ENCODE measurements at regions not wholly inside any gene's neighbourhood (a gene's known extent, or its start where the extent isn't known, plus 50 kb on each side); places are given as distances from the start of the nearest gene placed in this dataset.

DNA sequence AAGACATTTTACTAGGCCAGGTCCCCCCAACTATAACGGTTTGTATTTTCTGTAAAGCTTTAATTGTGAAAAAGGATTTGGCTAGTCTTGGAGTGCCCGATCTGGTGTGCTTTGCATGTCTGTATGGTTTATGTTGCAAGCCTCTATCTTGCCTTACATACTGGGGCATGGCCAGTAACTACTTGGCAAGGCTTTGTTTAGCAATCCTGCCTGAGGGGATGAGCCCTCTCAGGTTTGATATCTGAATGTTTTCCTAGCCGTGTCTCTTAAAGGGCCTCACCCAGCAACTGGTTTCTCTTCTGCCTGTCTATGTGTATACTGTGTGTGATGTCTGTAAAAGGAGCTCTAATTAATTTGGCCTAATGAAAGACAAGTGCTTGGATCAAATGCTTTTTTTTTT, 61.3 kb upstream of the SPINK5 start:
- intact Hi-C loops (cut with DNase I; ENCODE audit: low total_unique reads) = no loop called here
- Histone ChIP-seq H3K36me3 (no peaks in the 10 kb centered on the region), H3K27ac (no peak overlapping the region), H3K9me3 (peaks cover 8 to 66% (median 37%) of the 10 kb centered on the region in 8 donors), H3K4me1 (no peaks in the 10 kb centered on the region), H3K4me3 (no peak overlapping the region), H3K27me3 (replicated peaks in 1 of 7) (no peaks in the 10 kb centered on the region)
- DNase-seq = no peak
- TF ChIP-seq POLR2A (IDR thresholded peaks at IDR 0.05) = no peak
- no peak for TF ChIP-seq POLR2AphosphoS5 (IDR thresholded peaks at IDR 0.05)
- TF ChIP-seq, protein P1, sequence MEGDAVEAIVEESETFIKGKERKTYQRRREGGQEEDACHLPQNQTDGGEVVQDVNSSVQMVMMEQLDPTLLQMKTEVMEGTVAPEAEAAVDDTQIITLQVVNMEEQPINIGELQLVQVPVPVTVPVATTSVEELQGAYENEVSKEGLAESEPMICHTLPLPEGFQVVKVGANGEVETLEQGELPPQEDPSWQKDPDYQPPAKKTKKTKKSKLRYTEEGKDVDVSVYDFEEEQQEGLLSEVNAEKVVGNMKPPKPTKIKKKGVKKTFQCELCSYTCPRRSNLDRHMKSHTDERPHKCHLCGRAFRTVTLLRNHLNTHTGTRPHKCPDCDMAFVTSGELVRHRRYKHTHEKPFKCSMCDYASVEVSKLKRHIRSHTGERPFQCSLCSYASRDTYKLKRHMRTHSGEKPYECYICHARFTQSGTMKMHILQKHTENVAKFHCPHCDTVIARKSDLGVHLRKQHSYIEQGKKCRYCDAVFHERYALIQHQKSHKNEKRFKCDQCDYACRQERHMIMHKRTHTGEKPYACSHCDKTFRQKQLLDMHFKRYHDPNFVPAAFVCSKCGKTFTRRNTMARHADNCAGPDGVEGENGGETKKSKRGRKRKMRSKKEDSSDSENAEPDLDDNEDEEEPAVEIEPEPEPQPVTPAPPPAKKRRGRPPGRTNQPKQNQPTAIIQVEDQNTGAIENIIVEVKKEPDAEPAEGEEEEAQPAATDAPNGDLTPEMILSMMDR (IDR thresholded peaks at IDR 0.05 in 8 of 11, conservative IDR thresholded peaks at IDR 0.05 in 3 of 11) = no peak
- WGBS, 5 donors = 62 to 97% (median 76%) methylated on average over 3 of the region's 3 CpGs

DNA sequence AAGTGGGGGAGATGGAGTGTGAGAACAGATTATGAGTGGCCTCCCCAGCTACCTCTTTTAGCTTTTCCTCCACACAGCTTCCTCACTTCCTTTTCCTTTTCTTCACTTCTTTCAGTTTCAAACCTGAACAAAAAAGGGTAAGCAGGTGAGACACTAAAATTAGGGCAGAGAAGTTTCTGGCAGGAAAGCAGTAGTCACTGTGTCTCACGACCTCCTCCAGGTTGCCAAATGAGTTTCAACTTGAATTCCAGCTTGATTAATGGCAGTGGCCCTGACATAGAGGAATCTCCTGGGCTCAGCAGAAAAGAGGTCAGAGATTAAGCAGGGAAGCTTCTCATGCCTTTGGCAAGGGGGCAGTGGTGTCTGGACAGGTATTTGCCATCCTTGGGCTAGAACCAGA, 63.7 kb upstream of the SPINK5 start:
- TF ChIP-seq POLR2A (IDR thresholded peaks at IDR 0.05) = no peak
- TF ChIP-seq, protein P1 (IDR thresholded peaks at IDR 0.05 in 8 of 11, conservative IDR thresholded peaks at IDR 0.05 in 3 of 11) = no peak
- TF ChIP-seq POLR2AphosphoS5 (IDR thresholded peaks at IDR 0.05) = no peak
- 30 to 62% (median 50%) methylated on average over 1 of the region's 1 CpG for WGBS, 5 donors

DNA sequence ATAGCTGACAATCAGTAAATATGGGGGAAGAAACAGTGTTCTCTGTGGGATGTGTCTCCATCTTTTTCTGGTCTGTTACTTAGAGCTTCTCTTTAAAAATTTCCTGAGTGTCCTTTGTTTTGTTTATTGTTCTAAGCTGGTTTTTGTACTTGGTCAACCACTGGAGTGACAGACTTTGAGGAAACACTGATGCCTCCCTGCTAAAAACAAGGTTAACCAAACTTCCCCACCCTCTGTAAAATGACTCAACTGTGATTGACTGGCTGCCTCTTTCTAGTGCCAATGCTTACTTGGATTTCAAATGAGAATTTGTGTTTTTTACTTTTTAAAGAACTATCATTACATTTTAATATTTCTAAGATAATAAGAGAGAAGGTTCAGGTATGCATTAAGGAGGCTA, 65.1 kb upstream of the SPINK5 start:
- intact Hi-C loops (cut with DNase I; ENCODE audit: low total_unique reads) = no loop called here
- no peak for TF ChIP-seq POLR2A (IDR thresholded peaks at IDR 0.05)
- TF ChIP-seq, protein P1 (IDR thresholded peaks at IDR 0.05 in 8 of 11, conservative IDR thresholded peaks at IDR 0.05 in 3 of 11) = no peak
- no peak for DNase-seq
- Histone ChIP-seq H3K4me1 (no peaks in the 10 kb centered on the region), H3K27ac (no peak overlapping the region), H3K9me3 (peaks cover 8 to 49% (median 36%) of the 10 kb centered on the region in 8 donors), H3K4me3 (no peak overlapping the region), H3K27me3 (replicated peaks in 1 of 7) (no peaks in the 10 kb centered on the region), H3K36me3 (no peaks in the 10 kb centered on the region)

More for the DNA sequence above, 63.7 kb upstream of the SPINK5 start:
- Histone ChIP-seq H3K9me3 (peaks cover 8 to 60% (median 37%) of the 10 kb centered on the region in 8 donors), H3K27ac (no peak overlapping the region), H3K36me3 (no peaks in the 10 kb centered on the region), H3K27me3 (replicated peaks in 1 of 7) (no peaks in the 10 kb centered on the region), H3K4me1 (no peaks in the 10 kb centered on the region), H3K4me3 (no peak overlapping the region)
- intact Hi-C loops (cut with DNase I; ENCODE audit: low total_unique reads) = no loop called here
- DNase-seq = no peak

DNA sequence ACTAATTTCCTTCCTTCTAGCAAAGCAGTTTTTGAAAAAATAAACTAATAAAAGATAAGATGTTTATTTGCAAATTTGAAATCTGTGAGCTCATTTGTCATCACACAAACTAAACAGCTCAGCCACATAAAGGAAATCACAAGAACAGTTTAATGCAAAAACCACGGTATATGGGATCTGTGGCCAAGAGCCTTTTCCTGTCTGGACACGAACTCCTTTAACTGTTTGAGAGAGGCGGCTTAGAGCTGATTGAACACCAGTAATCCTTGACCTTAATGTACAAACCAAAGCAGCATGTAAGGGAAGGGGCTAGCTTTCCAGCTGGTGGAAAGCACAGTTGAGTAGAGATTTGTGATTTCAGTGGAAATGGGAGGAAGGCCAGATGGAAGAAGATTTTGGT, 66.3 kb upstream of the SPINK5 start:
- TF ChIP-seq, protein P1 (IDR thresholded peaks at IDR 0.05 in 8 of 11, conservative IDR thresholded peaks at IDR 0.05 in 3 of 11) = no peak
- no peak for TF ChIP-seq POLR2A (IDR thresholded peaks at IDR 0.05)
- TF ChIP-seq POLR2AphosphoS5 (IDR thresholded peaks at IDR 0.05) = no peak
- no peak for DNase-seq
- peaks cover 8 to 38% (median 27%) of the 10 kb centered on the region in 8 donors for H3K9me3 ChIP-seq
- no peak overlapping the region for H3K4me3 ChIP-seq
- no peaks in the 10 kb centered on the region for H3K27me3 ChIP-seq (replicated peaks in 1 of 7)
- no peaks in the 10 kb centered on the region for H3K36me3 ChIP-seq
- 2 to 19% (median 13%) methylated on average over 3 of the region's 3 CpGs for WGBS, 5 donors
- no peaks in the 10 kb centered on the region for H3K4me1 ChIP-seq
- no peak overlapping the region for H3K27ac ChIP-seq
- intact Hi-C loops (cut with DNase I; ENCODE audit: low total_unique reads) = no loop called here
